ENCODE measurements at regions not wholly inside any gene's neighbourhood (a gene's known extent, or its start where the extent isn't known, plus 50 kb on each side); places are given as distances from the start of the nearest gene placed in this dataset.

GRCh38 chr4:10924274-10924673 is 239.7 kb upstream of the CLNK start:
- TF ChIP-seq CTCF (IDR thresholded peaks at IDR 0.05; ENCODE audit: borderline replicate concordance, extremely low read depth, low read length, poor library complexity, severe bottlenecking): no peak
- TF ChIP-seq EZH2 (IDR thresholded peaks at IDR 0.05; ENCODE audit: borderline replicate concordance, low read depth, low read length, severe bottlenecking): no peak

All from DND-41 (cell line).